MM.1S (cell line): ENCODE measurements at regions not wholly inside any gene's neighbourhood (a gene's known extent, or its start where the extent isn't known, plus 50 kb on each side); places are given as distances from the start of the nearest gene placed in this dataset.

Experiments used
- DNase-seq: peaks from one replicate; pipeline ENCODE4 v3.0.0-alpha.2; 2015
- H2AFZ ChIP-seq: fragments of 300-600 bp; sonication (generic); 2 replicates; pipeline ENCODE4 v1.6.0; 2016; ENCODE audit warnings: antibody characterized with exemption, low read length
- H3F3A ChIP-seq: fragments of 300-600 bp; sonication (generic); 2 replicates; pipeline ENCODE4 v1.6.1; 2016; ENCODE audit warnings: mild to moderate bottlenecking, antibody characterized with exemption, low read length, moderate library complexity, mixed read lengths; ENCODE audit not compliant: insufficient read depth
- H3K27ac ChIP-seq: fragments of 300-600 bp; sonication (generic); 2 replicates; pipeline ENCODE4 v1.5.1; 2016; ENCODE audit warnings: mild to moderate bottlenecking, low read length
- H3K27me3 ChIP-seq: fragments of 300-600 bp; sonication (generic); replicated peaks from 2 replicates; pipeline ENCODE4 v1.6.0; 2016; ENCODE audit warnings: low read length; ENCODE audit not compliant: insufficient read depth
- H3K36me3 ChIP-seq: fragments of 300-600 bp; sonication (generic); replicated peaks from 2 replicates; pipeline ENCODE4 v1.6.1; 2016; ENCODE audit warnings: mild to moderate bottlenecking, low read length, mixed read lengths; ENCODE audit not compliant: insufficient read depth
- H3K4me1 ChIP-seq: fragments of 300-600 bp; sonication (generic); 2 replicates; pipeline ENCODE4 v1.6.1; 2016; ENCODE audit warnings: low read length, mixed read lengths
- H3K4me2 ChIP-seq: fragments of 300-600 bp; sonication (generic); 2 replicates; pipeline ENCODE4 v1.6.0; 2016; ENCODE audit warnings: low read depth, low read length
- H3K4me3 ChIP-seq: fragments of 300-600 bp; sonication (generic); 2 replicates; pipeline ENCODE4 v1.5.1; 2016; ENCODE audit warnings: low read length, mixed read lengths
- H3K79me2 ChIP-seq: fragments of 300-600 bp; sonication (generic); 2 replicates; pipeline ENCODE4 v1.6.1; 2016; ENCODE audit warnings: mixed run types, low read length, mixed read lengths
- H3K9ac ChIP-seq: fragments of 300-600 bp; sonication (generic); 2 replicates; pipeline ENCODE4 v1.6.1; 2016; ENCODE audit warnings: low read length, mixed read lengths
- H3K9me2 ChIP-seq: fragments of 300-600 bp; sonication (generic); replicated peaks from 2 replicates; pipeline ENCODE4 v1.6.1; 2016; ENCODE audit warnings: mild to moderate bottlenecking, low read length, mixed read lengths; ENCODE audit not compliant: insufficient read depth
- H3K9me3 ChIP-seq: fragments of 300-600 bp; sonication (generic); replicated peaks from 2 replicates; pipeline ENCODE4 v1.6.1; 2016; ENCODE audit warnings: mild to moderate bottlenecking, low read length, mixed read lengths; ENCODE audit not compliant: insufficient read depth
- H4K20me1 ChIP-seq: fragments of 300-600 bp; sonication (generic); 2 replicates; pipeline ENCODE4 v1.6.1; 2016; ENCODE audit warnings: mild to moderate bottlenecking, low read length, moderate library complexity, mixed read lengths; ENCODE audit not compliant: insufficient read depth
- EZH2 ChIP-seq: fragments of 300-600 bp; sonication (generic); optimal IDR thresholded peaks from 2 replicates; pipeline ENCODE3; 2017; ENCODE audit warnings: low read depth, mild to moderate bottlenecking, antibody characterized with exemption, low read length, mixed read lengths
- EZH2phosphoT487 ChIP-seq: fragments of 300-600 bp; sonication (generic); IDR thresholded peaks from 2 replicates; pipeline ENCODE4 v1.6.1; 2018; ENCODE audit warnings: antibody characterized with exemption, low read length
- TF ChIP-seq, protein P1 (sequence below): fragments of 300-600 bp; sonication (generic); IDR thresholded peaks from 2 replicates; pipeline ENCODE4 v1.5.1; 2016; ENCODE audit warnings: antibody characterized with exemption, low read length, mixed read lengths

DNA sequence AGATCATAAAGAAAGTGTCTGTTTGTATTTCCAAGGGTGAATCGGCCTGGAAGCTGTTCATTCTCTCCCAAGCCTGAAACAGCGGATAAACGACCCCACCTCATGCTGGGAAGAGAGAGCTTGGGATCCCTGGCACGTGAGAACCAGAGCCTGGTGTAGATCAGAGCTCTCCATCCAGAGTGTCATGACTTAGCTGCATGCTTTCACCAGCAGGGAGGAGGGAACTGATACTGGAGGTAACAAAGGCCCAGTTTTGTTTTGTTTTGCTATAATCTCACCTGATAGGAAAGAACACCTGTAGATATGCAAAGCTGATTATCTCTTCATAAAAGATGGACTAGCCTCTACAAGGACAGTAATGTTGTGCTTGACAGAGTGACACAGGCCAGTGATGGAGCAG is 236.6 kb downstream of the POM121L12 start:
- H3K4me2 ChIP-seq: peak overlapping the region; percentile 82
- TF ChIP-seq EZH2 (no peak), EZH2phosphoT487 (no peak)
- TF ChIP-seq, protein P1, sequence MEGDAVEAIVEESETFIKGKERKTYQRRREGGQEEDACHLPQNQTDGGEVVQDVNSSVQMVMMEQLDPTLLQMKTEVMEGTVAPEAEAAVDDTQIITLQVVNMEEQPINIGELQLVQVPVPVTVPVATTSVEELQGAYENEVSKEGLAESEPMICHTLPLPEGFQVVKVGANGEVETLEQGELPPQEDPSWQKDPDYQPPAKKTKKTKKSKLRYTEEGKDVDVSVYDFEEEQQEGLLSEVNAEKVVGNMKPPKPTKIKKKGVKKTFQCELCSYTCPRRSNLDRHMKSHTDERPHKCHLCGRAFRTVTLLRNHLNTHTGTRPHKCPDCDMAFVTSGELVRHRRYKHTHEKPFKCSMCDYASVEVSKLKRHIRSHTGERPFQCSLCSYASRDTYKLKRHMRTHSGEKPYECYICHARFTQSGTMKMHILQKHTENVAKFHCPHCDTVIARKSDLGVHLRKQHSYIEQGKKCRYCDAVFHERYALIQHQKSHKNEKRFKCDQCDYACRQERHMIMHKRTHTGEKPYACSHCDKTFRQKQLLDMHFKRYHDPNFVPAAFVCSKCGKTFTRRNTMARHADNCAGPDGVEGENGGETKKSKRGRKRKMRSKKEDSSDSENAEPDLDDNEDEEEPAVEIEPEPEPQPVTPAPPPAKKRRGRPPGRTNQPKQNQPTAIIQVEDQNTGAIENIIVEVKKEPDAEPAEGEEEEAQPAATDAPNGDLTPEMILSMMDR: no peak
- no peaks in the 10 kb centered on the region for H3K79me2 ChIP-seq
- H3K27ac ChIP-seq: peak overlapping the region; percentile 65; the same call in 1 of the 2 replicates
- no peaks in the 10 kb centered on the region for H3K36me3 ChIP-seq
- no peaks in the 10 kb centered on the region for H3K9me3 ChIP-seq
- H3K27me3 ChIP-seq: no peaks in the 10 kb centered on the region
- H4K20me1 ChIP-seq: no peaks in the 10 kb centered on the region
- peak overlapping the region; percentile 76 for H2AFZ ChIP-seq
- DNase-seq: peak; percentile 80
- no peaks in the 10 kb centered on the region for H3F3A ChIP-seq
- H3K9me2 ChIP-seq: no peaks in the 10 kb centered on the region; the same call in 1 of the 2 replicates
- H3K4me1 ChIP-seq: peaks cover 10% of the 10 kb centered on the region
- H3K4me3 ChIP-seq: peak overlapping the region; percentile 58
- peak overlapping the region; percentile 63 for H3K9ac ChIP-seq

DNA sequence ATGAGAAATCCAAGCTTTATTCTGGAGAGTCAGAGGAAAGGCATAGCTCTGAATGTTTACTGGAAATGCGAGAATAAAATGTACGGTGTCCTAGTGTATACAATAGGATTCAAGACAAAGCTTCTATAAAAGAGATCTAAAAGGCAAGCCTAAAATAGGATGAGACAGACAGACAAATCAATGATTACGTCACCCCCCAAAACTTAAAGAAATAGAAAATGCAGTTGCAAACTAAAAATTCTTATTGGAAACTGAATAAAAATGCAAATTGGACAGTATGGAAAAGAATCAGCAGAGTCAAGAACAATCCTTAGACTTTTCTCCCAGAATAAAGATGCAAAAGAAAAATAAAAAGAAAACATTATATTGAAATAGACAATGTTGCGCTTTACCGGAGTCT is 245.9 kb downstream of the POM121L12 start:
- no peak for TF ChIP-seq EZH2
- no peak for TF ChIP-seq EZH2phosphoT487
- TF ChIP-seq, protein P1: no peak
- Histone ChIP-seq H4K20me1 (no peaks in the 10 kb centered on the region), H3K9ac (no peak overlapping the region), H3K27ac (no peak overlapping the region), H3K9me2 (no peaks in the 10 kb centered on the region), H3K4me1 (no peaks in the 10 kb centered on the region), H3K27me3 (no peaks in the 10 kb centered on the region), H3K36me3 (no peaks in the 10 kb centered on the region), H3K4me3 (no peak overlapping the region), H3K9me3 (no peaks in the 10 kb centered on the region), H3K79me2 (no peaks in the 10 kb centered on the region), H3K4me2 (no peak overlapping the region), H2AFZ (no peak overlapping the region), H3F3A (no peaks in the 10 kb centered on the region)
- DNase-seq: no peak

DNA sequence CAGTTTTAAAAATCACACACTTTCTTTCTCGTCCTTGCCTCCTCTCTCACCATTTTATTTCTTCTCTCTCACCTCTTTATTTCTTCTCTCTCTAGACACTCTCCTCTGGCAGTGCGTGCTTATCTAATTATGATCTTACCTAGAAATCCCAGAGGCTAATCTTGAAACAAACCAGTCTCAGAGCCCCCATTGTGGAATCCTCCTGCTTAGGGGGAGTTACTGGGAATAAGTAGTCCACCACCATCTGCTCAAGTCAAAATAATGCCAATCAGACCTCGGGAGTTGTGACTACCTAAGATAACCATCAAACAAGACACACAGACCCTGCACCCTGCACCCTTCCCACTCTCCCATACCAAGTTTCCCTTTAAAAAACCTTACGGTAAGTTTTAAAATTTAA is 256.9 kb downstream of the POM121L12 start:
- Histone ChIP-seq H3K27me3 (no peaks in the 10 kb centered on the region), H3K9me2 (no peaks in the 10 kb centered on the region), H3K4me3 (no peak overlapping the region), H3K4me1 (no peaks in the 10 kb centered on the region), H3K9ac (no peak overlapping the region), H2AFZ (no peak overlapping the region), H3F3A (no peaks in the 10 kb centered on the region), H3K4me2 (no peak overlapping the region), H4K20me1 (no peaks in the 10 kb centered on the region), H3K79me2 (no peaks in the 10 kb centered on the region), H3K9me3 (no peaks in the 10 kb centered on the region), H3K27ac (no peak overlapping the region), H3K36me3 (no peaks in the 10 kb centered on the region)
- TF ChIP-seq, protein P1: no peak
- no peak for DNase-seq
